Testis (tissue), 2 donors: ENCODE measurements at regions not wholly inside any gene's neighbourhood (a gene's known extent, or its start where the extent isn't known, plus 50 kb on each side); places are given as distances from the start of the nearest gene placed in this dataset.

ENCODE experiments used
- DNase-seq: peaks from one replicate; pipeline ENCODE4 v3.0.0-alpha.2; 2019
- H3K27ac ChIP-seq, 2 donors: fragments of 200-600 bp; sonication (generic); one replicate each; pipeline ENCODE4 v1.5.1; 2019
- H3K27me3 ChIP-seq: fragments of 200-600 bp; sonication (generic); one replicate; pipeline ENCODE4 v1.5.1; 2019
- H3K36me3 ChIP-seq: fragments of 200-600 bp; sonication (generic); one replicate; pipeline ENCODE4 v1.5.1; 2017; ENCODE audit warnings: low read depth; ENCODE audit errors: missing control alignments
- H3K4me1 ChIP-seq: fragments of 200-600 bp; sonication (generic); one replicate; pipeline ENCODE4 v1.5.1; 2019
- H3K4me3 ChIP-seq, 2 donors: fragments of 200-600 bp; sonication (generic); one replicate each; pipeline ENCODE4 v1.5.1; 2017 to 2019
- H3K9me3 ChIP-seq: fragments of 200-600 bp; sonication (generic); one replicate; pipeline ENCODE4 v1.5.1; 2017
- POLR2A ChIP-seq: fragments of 450-650 bp; IDR thresholded peaks from one replicate; pipeline ENCODE4 v1.6.1; 2017; ENCODE audit warnings: antibody characterized with exemption, mild to moderate bottlenecking, moderate library complexity
- WGBS, 2 donors: methylation state at CpG; one replicate each; pipeline ENCODE4 v1.1.5; 2018; 5-methylcytosine and 5-hydroxymethylcytosine counted together
- intact Hi-C: fragments of 100-400 bp; cut with DNase I; formaldehyde crosslinking; loops from one replicate; pipeline ENCODE4 v1.15.1; 2023; ENCODE audit warnings: low total_unique reads
- TF ChIP-seq, protein P1 (sequence below), 3 experiments: fragments of 450-650 bp in 2 of 3; fragments of 200-600 bp in 1 of 3; sonication (generic) in 1 of 3; IDR thresholded peaks; one replicate each; pipeline ENCODE4 v1.5.1; 2016 to 2019; ENCODE audit warnings: antibody characterized with exemption in 3 of 3, mild to moderate bottlenecking in 2 of 3, moderate library complexity in 1 of 3

DNA sequence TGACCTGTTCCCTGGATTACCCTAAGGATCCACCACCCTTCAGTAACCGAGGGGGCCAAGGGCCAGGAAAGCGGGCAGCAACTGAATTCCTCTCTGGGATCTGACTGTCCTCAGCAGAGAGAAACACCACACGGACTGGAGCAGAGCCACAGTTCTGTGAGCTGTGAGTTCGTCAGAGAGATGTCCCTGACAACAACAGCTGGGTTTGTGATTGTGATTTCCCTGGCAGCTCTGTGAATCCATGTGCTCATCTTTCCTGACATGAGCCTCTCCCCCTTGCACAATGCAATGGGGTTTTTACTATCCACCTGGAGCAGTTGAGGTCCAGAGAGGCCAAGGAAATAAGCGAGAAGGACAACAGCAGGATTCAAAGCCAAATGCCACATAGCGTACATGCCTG is 69.4 kb upstream of the AMPD3 start:
- DNase-seq: peak; percentile 77
- Histone ChIP-seq H3K27ac (no peak overlapping the region), H3K27me3 (no peaks in the 10 kb centered on the region), H3K4me3 (no peak overlapping the region), H3K36me3 (no peaks in the 10 kb centered on the region), H3K9me3 (no peaks in the 10 kb centered on the region), H3K4me1 (peaks cover 21% of the 10 kb centered on the region)
- WGBS, 2 donors: 60 to 83% methylated on average over 6 of the region's 6 CpGs
- intact Hi-C loops: no loop called here
- TF ChIP-seq, protein P1, sequence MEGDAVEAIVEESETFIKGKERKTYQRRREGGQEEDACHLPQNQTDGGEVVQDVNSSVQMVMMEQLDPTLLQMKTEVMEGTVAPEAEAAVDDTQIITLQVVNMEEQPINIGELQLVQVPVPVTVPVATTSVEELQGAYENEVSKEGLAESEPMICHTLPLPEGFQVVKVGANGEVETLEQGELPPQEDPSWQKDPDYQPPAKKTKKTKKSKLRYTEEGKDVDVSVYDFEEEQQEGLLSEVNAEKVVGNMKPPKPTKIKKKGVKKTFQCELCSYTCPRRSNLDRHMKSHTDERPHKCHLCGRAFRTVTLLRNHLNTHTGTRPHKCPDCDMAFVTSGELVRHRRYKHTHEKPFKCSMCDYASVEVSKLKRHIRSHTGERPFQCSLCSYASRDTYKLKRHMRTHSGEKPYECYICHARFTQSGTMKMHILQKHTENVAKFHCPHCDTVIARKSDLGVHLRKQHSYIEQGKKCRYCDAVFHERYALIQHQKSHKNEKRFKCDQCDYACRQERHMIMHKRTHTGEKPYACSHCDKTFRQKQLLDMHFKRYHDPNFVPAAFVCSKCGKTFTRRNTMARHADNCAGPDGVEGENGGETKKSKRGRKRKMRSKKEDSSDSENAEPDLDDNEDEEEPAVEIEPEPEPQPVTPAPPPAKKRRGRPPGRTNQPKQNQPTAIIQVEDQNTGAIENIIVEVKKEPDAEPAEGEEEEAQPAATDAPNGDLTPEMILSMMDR (IDR thresholded peaks at IDR 0.05): no peak
- no peak for TF ChIP-seq POLR2A

DNA sequence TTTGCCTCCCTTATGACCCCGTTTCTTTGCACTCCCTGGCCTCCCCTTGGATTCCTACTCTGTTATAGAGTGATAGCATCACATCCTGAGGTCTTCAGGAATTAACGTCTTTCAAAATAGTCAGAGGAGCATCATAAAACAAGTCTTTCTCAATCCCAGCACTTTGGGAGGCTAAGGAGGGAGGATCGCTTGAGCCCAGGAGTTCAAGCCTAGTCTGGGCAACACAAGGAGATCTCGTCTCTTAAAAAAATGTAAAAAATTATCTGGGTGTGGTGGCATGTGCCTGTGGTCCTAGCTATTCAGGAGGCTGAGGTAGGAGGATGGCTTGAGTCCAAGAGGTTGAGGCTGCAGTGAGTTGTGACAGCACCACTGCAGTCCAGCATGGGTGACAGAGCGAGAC is 68.7 kb upstream of the AMPD3 start:
- TF ChIP-seq, protein P1 (IDR thresholded peaks at IDR 0.05): no peak
- TF ChIP-seq POLR2A: no peak
- DNase-seq: no peak
- Histone ChIP-seq H3K27me3 (no peaks in the 10 kb centered on the region), H3K4me1 (peaks cover 21% of the 10 kb centered on the region), H3K27ac (peak overlapping the region in 1 of 2 donors; percentile 45), H3K36me3 (no peaks in the 10 kb centered on the region), H3K4me3 (no peak overlapping the region), H3K9me3 (no peaks in the 10 kb centered on the region)
- WGBS, 2 donors: 64 to 72% methylated on average over 5 of the region's 5 CpGs
- intact Hi-C loops: no loop called here

DNA sequence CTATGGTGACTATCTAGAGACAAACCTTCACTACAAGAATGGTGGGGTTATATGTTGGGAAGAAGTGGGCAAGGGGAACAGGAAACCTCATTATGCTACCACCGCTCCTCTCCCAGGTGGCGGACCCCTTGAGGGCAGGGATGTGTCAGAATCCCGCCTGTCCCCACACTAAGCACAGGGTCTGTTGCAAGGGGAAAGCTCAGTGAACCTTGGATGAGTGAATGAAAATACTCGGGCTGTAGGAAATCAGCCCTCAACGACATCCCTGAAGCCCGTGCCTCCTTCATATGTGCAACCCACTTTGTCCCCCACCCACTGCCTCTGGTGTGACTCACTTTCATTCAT is 68.2 kb upstream of the AMPD3 start:
- Histone ChIP-seq H3K36me3 (no peaks in the 10 kb centered on the region), H3K27me3 (no peaks in the 10 kb centered on the region), H3K4me1 (peaks cover 21% of the 10 kb centered on the region), H3K27ac (peak overlapping the region in 1 of 2 donors; percentile 45), H3K9me3 (no peaks in the 10 kb centered on the region), H3K4me3 (no peak overlapping the region)
- intact Hi-C loops: no loop called here
- DNase-seq: no peak
- 61 to 72% methylated on average over 6 of the region's 6 CpGs for WGBS, 2 donors
- TF ChIP-seq, protein P1 (IDR thresholded peaks at IDR 0.05): no peak
- no peak for TF ChIP-seq POLR2A

DNA sequence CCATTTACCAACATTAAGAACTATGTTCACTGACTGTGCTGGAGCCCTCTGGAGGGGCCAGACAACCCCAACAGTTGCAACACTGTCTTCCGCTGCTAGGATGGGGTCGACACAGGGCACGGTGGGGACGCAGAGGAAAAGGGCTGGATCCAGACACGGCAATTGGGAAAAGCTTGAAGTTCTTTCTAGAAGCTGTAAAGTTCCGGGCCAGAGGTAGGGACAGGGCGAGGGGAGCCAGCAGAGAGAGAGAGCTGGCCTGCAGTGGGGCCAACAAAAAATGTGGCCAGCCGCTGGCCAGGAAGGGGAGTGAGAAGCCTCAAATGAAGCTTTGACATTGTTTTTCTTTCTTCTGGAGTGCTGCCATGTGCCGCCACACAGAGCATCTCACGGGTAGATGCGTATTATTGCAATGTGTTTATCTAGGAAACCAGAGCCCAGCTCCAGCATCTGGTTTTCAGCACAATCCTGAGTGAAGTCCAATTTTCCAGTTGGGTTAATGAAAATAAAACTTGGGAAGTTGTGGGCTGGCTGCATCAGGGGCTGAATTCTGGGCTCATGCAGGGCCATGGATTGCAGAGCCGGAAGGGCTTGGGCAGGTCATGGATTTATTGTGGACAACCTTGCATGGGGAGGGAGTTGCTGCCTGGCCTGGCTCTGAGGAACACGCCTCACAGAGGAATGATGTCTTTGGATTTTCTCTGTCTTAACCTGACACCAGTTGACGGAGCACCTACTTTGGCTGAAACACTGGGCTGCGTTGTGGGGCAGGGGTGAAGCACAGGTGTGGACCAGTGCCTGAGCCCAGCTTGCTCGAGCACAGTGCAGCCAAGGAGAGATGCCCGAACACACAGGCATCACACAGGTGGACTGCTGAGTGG is 67.6 kb upstream of the AMPD3 start:
- intact Hi-C loops: no loop called here
- Histone ChIP-seq H3K4me1 (peaks cover 17% of the 10 kb centered on the region), H3K9me3 (no peaks in the 10 kb centered on the region), H3K27ac (peak overlapping the region in 1 of 2 donors; percentile 45), H3K27me3 (no peaks in the 10 kb centered on the region), H3K4me3 (no peak overlapping the region), H3K36me3 (no peaks in the 10 kb centered on the region)
- TF ChIP-seq, protein P1 (IDR thresholded peaks at IDR 0.05): no peak
- TF ChIP-seq POLR2A: no peak
- 47 to 65% methylated on average over 17 of the region's 17 CpGs for WGBS, 2 donors
- DNase-seq: peak; percentile 67

DNA sequence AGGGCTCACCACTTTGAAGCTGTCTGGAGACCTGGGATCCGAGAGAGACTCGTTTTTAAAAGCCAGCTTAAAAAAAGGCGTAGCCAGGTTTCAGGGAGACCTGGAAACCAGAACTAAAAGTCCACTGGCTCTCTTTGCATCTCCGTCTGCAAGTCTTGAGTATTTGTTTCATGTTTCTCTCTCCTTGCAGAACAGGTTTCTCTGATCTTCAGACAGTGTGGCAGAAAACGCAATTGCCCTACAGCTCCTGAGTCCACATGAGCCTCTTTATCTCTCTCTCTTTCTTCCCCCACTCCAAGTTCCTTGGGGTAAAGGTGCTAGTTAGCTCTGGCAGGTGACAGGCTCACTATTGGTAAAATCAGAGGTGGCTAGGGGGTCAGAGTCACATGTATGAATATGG is 67.0 kb upstream of the AMPD3 start:
- no peak for DNase-seq
- intact Hi-C loops: no loop called here
- peaks cover 17% of the 10 kb centered on the region for H3K4me1 ChIP-seq
- no peak overlapping the region for H3K27ac ChIP-seq
- H3K9me3 ChIP-seq: no peaks in the 10 kb centered on the region
- no peak overlapping the region for H3K4me3 ChIP-seq
- WGBS, 2 donors: 52 to 60% methylated on average over 5 of the region's 5 CpGs
- TF ChIP-seq, protein P1 (IDR thresholded peaks at IDR 0.05): no peak
- TF ChIP-seq POLR2A: no peak
- no peaks in the 10 kb centered on the region for H3K36me3 ChIP-seq
- H3K27me3 ChIP-seq: no peaks in the 10 kb centered on the region
